H1 (cell line): ENCODE measurements at regions not wholly inside any gene's neighbourhood (a gene's known extent, or its start where the extent isn't known, plus 50 kb on each side); places are given as distances from the start of the nearest gene placed in this dataset.

Source experiments
- CTCF ChIA-PET: fragments of 300-600 bp; sonication (Branson Sonifier 250); formaldehyde crosslinking; loops from one replicate; lab custom pipeline; 2021; ENCODE audit not compliant: partially characterized antibody; lab: Charles Lee
- POLR2A ChIA-PET: fragments of 300-600 bp; sonication (Branson Sonifier 250); formaldehyde crosslinking; loops from one replicate; lab custom pipeline; 2021; ENCODE audit warnings: inconsistent platforms; ENCODE audit not compliant: partially characterized antibody; lab: Charles Lee
- DNase-seq, 2 experiments: peaks; one replicate each; pipeline versions ENCODE4 v3.0.0 to v3.0.0-alpha.2; 2010 to 2022; ENCODE audit warnings: low spot score in 2 of 2, low read depth in 1 of 2, mixed read lengths in 1 of 2
- FAIRE-seq: peaks from 2 replicates; lab custom pipeline; 2011; peaks lifted over from hg19 to GRCh38; lab: Jason Lieb, UNC
- H2AFZ ChIP-seq: 2 replicates; pipeline ENCODE4 v1.8.1; 2012; ENCODE audit warnings: low read length, inconsistent platforms
- H2AK5ac ChIP-seq: 2 replicates; pipeline ENCODE4 v1.6.1; 2013; ENCODE audit warnings: low read depth, low read length
- H2BK120ac ChIP-seq: replicated peaks from 2 replicates; pipeline ENCODE3; 2013; ENCODE audit warnings: low read depth, low read length, inconsistent platforms
- H2BK12ac ChIP-seq: 2 replicates; pipeline ENCODE4 v1.6.1; 2013; ENCODE audit warnings: low read depth, low read length
- H2BK15ac ChIP-seq: 2 replicates; pipeline ENCODE4 v1.6.1; 2013; ENCODE audit warnings: low read length
- H2BK20ac ChIP-seq: 2 replicates; pipeline ENCODE4 v1.6.1; 2013; ENCODE audit warnings: low read length
- H2BK5ac ChIP-seq: 2 replicates; pipeline ENCODE4 v1.6.1; 2013; ENCODE audit warnings: low read depth, low read length
- H3K14ac ChIP-seq: 2 replicates; pipeline ENCODE4 v1.6.1; 2013; ENCODE audit warnings: inconsistent platforms; ENCODE audit not compliant: insufficient read length
- H3K18ac ChIP-seq: 2 replicates; pipeline ENCODE4 v1.6.1; 2013; ENCODE audit warnings: low read length; ENCODE audit errors: extremely low read depth
- H3K23ac ChIP-seq: 2 replicates; pipeline ENCODE4 v1.6.1; 2013; ENCODE audit warnings: inconsistent platforms; ENCODE audit not compliant: insufficient read length
- H3K23me2 ChIP-seq: 2 replicates; pipeline ENCODE4 v1.6.1; 2013; ENCODE audit warnings: low read depth, low read length
- H3K27ac ChIP-seq: 2 replicates; pipeline ENCODE4 v1.6.1; 2011; ENCODE audit warnings: low read depth, low read length, inconsistent platforms
- H3K27me3 ChIP-seq, 4 experiments: replicated peaks in 1 of 4; 1 replicate in 1 of 4; 2 replicates in 3 of 4; pipeline versions ENCODE4 v1.6.1 to v1.8.1; 2011 to 2013; ENCODE audit warnings: low read length in 3 of 4, mild to moderate bottlenecking in 3 of 4, inconsistent platforms in 2 of 4, mixed read lengths in 2 of 4, moderate library complexity in 1 of 4; ENCODE audit not compliant: control insufficient read depth in 3 of 4, insufficient read depth in 3 of 4; ENCODE audit errors: extremely low read depth in 1 of 4
- H3K36me3 ChIP-seq, 4 experiments: 2 replicates each; pipeline versions ENCODE4 v1.6.1 to v1.8.1; 2011 to 2013; ENCODE audit warnings: mild to moderate bottlenecking in 4 of 4, low read length in 3 of 4, moderate library complexity in 2 of 4, control low read depth in 1 of 4, inconsistent platforms in 1 of 4; ENCODE audit not compliant: insufficient read depth in 4 of 4, control insufficient read depth in 2 of 4
- H3K4ac ChIP-seq: replicated peaks from 2 replicates; pipeline ENCODE3; 2013; ENCODE audit warnings: low read length, low read depth, mixed read lengths, inconsistent platforms; ENCODE audit not compliant: insufficient read length
- H3K4me1 ChIP-seq, 4 experiments: replicated peaks in 1 of 4; 1 replicate in 1 of 4; 2 replicates in 3 of 4; pipeline versions ENCODE4 v1.6.1 to v1.8.1; 2011 to 2013; ENCODE audit warnings: low read length in 3 of 4, inconsistent platforms in 2 of 4, mixed read lengths in 1 of 4; ENCODE audit not compliant: insufficient read depth in 4 of 4, control insufficient read depth in 3 of 4
- H3K4me2 ChIP-seq, 2 experiments: 2 replicates each; pipeline versions ENCODE4 v1.6.1 to v1.8.1; 2011 to 2013; ENCODE audit warnings: low read depth in 2 of 2, low read length in 2 of 2, control low read depth in 1 of 2, inconsistent platforms in 1 of 2, mild to moderate bottlenecking in 1 of 2; ENCODE audit not compliant: insufficient read depth in 1 of 2
- H3K4me3 ChIP-seq, 4 experiments: fragments of 200-600, 300-600 bp in 1 of 4; sonication (generic), shearing (Covaris generic), sonication (Bioruptor Twin) in 1 of 4; 2 replicates each; pipeline versions ENCODE4 v1.5.1 to v1.8.1; 2011 to 2016; ENCODE audit warnings: low read length in 4 of 4, low read depth in 3 of 4, control low read depth in 2 of 4, inconsistent platforms in 2 of 4, mild to moderate bottlenecking in 2 of 4, mixed read lengths in 1 of 4, moderate library complexity in 1 of 4; ENCODE audit not compliant: insufficient read depth in 2 of 4; ENCODE audit errors: extremely low read depth in 1 of 4
- H3K56ac ChIP-seq: replicated peaks from 2 replicates; pipeline ENCODE3; 2013; ENCODE audit warnings: low read depth, mild to moderate bottlenecking, mixed read lengths, low read length, inconsistent platforms; ENCODE audit not compliant: insufficient read length
- H3K79me1 ChIP-seq: 2 replicates; pipeline ENCODE4 v1.6.1; 2013; ENCODE audit warnings: low read depth, low read length, control low read depth
- H3K79me2 ChIP-seq, 2 experiments: 2 replicates each; pipeline versions ENCODE4 v1.6.1 to v1.8.1; 2012 to 2013; ENCODE audit warnings: low read length in 2 of 2, mild to moderate bottlenecking in 2 of 2, inconsistent platforms in 1 of 2; ENCODE audit not compliant: insufficient read depth in 2 of 2, control insufficient read depth in 1 of 2
- H3K9ac ChIP-seq, 4 experiments: replicated peaks in 1 of 4; 1 replicate in 1 of 4; 2 replicates in 3 of 4; pipeline versions ENCODE4 v1.6.1 to v1.8.1; 2011 to 2013; ENCODE audit warnings: low read depth in 3 of 4, low read length in 3 of 4, control low read depth in 2 of 4, mild to moderate bottlenecking in 2 of 4, moderate library complexity in 2 of 4, inconsistent platforms in 1 of 4; ENCODE audit errors: extremely low read depth in 1 of 4
- H3K9me3 ChIP-seq, 2 experiments: 2 replicates each; pipeline versions ENCODE4 v1.6.1 to v1.8.1; 2012 to 2013; ENCODE audit warnings: mild to moderate bottlenecking in 2 of 2, moderate library complexity in 2 of 2, control low read depth in 1 of 2, inconsistent platforms in 1 of 2, low read depth in 1 of 2, low read length in 1 of 2, mixed read lengths in 1 of 2; ENCODE audit not compliant: insufficient read depth in 2 of 2
- H4K20me1 ChIP-seq, 2 experiments: replicated peaks in 1 of 2; 2 replicates each; pipeline versions ENCODE3 to v1.8.1; 2011 to 2013; ENCODE audit warnings: inconsistent platforms in 2 of 2, low read length in 2 of 2, mild to moderate bottlenecking in 1 of 2; ENCODE audit not compliant: insufficient read depth in 2 of 2, control insufficient read depth in 1 of 2
- H4K5ac ChIP-seq: 2 replicates; pipeline ENCODE4 v1.6.1; 2013; ENCODE audit warnings: low read length, low read depth, mixed read lengths, inconsistent platforms; ENCODE audit not compliant: insufficient read length
- H4K8ac ChIP-seq: 2 replicates; pipeline ENCODE4 v1.8.0; 2013; ENCODE audit warnings: mild to moderate bottlenecking, moderate library complexity, low read length, inconsistent platforms; ENCODE audit not compliant: insufficient read depth; ENCODE audit errors: extremely low read depth
- H4K91ac ChIP-seq: replicated peaks from 2 replicates; pipeline ENCODE3; 2013; ENCODE audit warnings: low read length, mixed read lengths, inconsistent platforms; ENCODE audit not compliant: insufficient read length
- RAD21 ChIP-seq, 2 experiments: IDR thresholded peaks in 1 of 2; conservative IDR thresholded peaks in 1 of 2; 2 replicates each; pipeline ENCODE4 v1.6.1; 2011; ENCODE audit warnings: low read depth in 2 of 2, low read length in 2 of 2, improper control_type of control experiment in 1 of 2, inconsistent platforms in 1 of 2, mild to moderate bottlenecking in 1 of 2, moderate library complexity in 1 of 2
- RFX5 ChIP-seq: IDR thresholded peaks from 2 replicates; pipeline ENCODE4 v1.6.1; 2011; ENCODE audit warnings: low read depth, low read length, improper control_type of control experiment, borderline replicate concordance
- SIX5 ChIP-seq: IDR thresholded peaks from 2 replicates; pipeline ENCODE4 v1.6.1; 2011; ENCODE audit warnings: mild to moderate bottlenecking, low read depth, low read length
- WGBS, 2 experiments: shearing (Covaris generic) in 1 of 2; methylation state at CpG; one replicate each; pipeline versions ENCODE4 v1.1.6 to v1.1.7; 2013 to 2015; ENCODE audit warnings: low lambda C conversion rate in 2 of 2, mixed read lengths in 2 of 2, inconsistent platforms in 1 of 2, low coverage in 1 of 2, missing lambda C conversion rate in 1 of 2; ENCODE audit not compliant: insufficient replicate concordance in 2 of 2, insufficient coverage in 1 of 2, insufficient read length in 1 of 2; ENCODE audit errors: extremely low coverage in 1 of 2, missing lambda C conversion rate in 1 of 2; 5-methylcytosine and 5-hydroxymethylcytosine counted together
- TF ChIP-seq, protein P1 (sequence below): IDR thresholded peaks from 2 replicates; pipeline ENCODE4 v1.6.1; 2012; ENCODE audit warnings: inconsistent platforms

DNA sequence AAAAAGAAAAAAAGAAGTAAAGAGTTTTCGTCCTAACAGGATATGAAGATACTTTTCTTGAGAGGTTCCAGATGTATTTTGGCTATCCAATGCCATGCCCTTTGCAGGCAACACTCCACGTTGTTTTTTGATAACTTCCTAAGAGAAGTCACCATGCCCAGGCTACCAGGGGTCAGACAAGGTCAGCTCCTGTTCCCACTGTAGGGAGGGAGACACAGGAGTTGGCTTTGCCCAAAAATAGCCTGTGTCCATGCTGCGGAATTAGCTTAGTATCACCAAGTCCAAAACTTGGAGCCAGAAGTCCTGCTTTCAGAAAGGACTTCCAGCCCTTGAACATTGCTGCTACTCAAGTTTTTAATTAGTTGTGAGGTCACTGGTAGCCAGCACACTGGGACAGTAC lies 62.1 kb upstream of the NRIP1 start:
- no peak overlapping the region for H4K5ac ChIP-seq
- TF ChIP-seq, protein P1, sequence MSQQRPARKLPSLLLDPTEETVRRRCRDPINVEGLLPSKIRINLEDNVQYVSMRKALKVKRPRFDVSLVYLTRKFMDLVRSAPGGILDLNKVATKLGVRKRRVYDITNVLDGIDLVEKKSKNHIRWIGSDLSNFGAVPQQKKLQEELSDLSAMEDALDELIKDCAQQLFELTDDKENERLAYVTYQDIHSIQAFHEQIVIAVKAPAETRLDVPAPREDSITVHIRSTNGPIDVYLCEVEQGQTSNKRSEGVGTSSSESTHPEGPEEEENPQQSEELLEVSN: no peak
- TF ChIP-seq SIX5: no peak
- no peak for TF ChIP-seq RFX5
- no peak for TF ChIP-seq RAD21 (IDR thresholded peaks at IDR 0.05 in 1 of 2, conservative IDR thresholded peaks at IDR 0.05 in 1 of 2; ENCODE audit: low read depth in 2 of 2, low read length in 2 of 2)
- TF ChIP-seq, all 59 proteins: peak for 0
- Histone ChIP-seq H4K8ac (no peak overlapping the region), H3K27ac (no peak overlapping the region), H3K79me2 (no peaks in the 10 kb centered on the region), H3K4me2 (no peak overlapping the region), H2AK5ac (no peak overlapping the region), H2BK12ac (no peak overlapping the region), H2BK120ac (no peak overlapping the region), H4K20me1 (no peaks in the 10 kb centered on the region), H3K56ac (no peak overlapping the region), H3K4ac (no peak overlapping the region), H3K36me3 (no peaks in the 10 kb centered on the region), H4K91ac (no peak overlapping the region), H3K27me3 (no peaks in the 10 kb centered on the region), H3K9ac (no peak overlapping the region), H3K23ac (no peak overlapping the region), H3K18ac (no peak overlapping the region), H3K14ac (no peak overlapping the region), H3K9me3 (no peaks in the 10 kb centered on the region; a peak in 1 of 4 replicates), H2BK20ac (no peak overlapping the region), H2BK5ac (no peak overlapping the region), H3K4me1 (peaks cover 0 to 8% (median 0%) of the 10 kb centered on the region in 4 experiments; a peak in 1 of 7 replicates), H3K23me2 (no peaks in the 10 kb centered on the region; the same call in 1 of the 2 replicates), H2AFZ (no peak overlapping the region), H3K79me1 (no peaks in the 10 kb centered on the region), H3K4me3 (no peak overlapping the region), H2BK15ac (no peak overlapping the region; the same call in 1 of the 2 replicates)
- 83% methylated on average over 3 of the region's 3 CpGs; no CpG with 5 or more reads in 1 of the 2 experiments for whole genome bisulfite sequencing, 2 experiments
- POLR2A ChIA-PET: no interaction called here
- FAIRE-seq: no peak
- CTCF ChIA-PET: no interaction called here
- DNase-seq: no peak
